A673 (cell line): ENCODE measurements at regions not wholly inside any gene's neighbourhood (a gene's known extent, or its start where the extent isn't known, plus 50 kb on each side); places are given as distances from the start of the nearest gene placed in this dataset.

Source experiments
- BruUV-seq: library from RNA; stranded (reverse); fragments of 400-500 nt; replicated peaks from 2 replicates; lab custom pipeline; 2021; lab: Mats Ljungman, UMichigan
- CTCF ChIA-PET: fragments of 300-600 bp; sonication (Branson Sonifier 250); formaldehyde crosslinking; loops from one replicate; lab custom pipeline; 2022; ENCODE audit warnings: antibody characterized with exemption; lab: Charles Lee
- POLR2A ChIA-PET: fragments of 300-600 bp; sonication (Branson Sonifier 250); formaldehyde crosslinking; loops from one replicate; lab custom pipeline; 2022; ENCODE audit warnings: antibody characterized with exemption; ENCODE audit not compliant: low non-redundant PET; lab: Charles Lee
- DNase-seq: peaks from one replicate; pipeline ENCODE4 v3.0.0-alpha.2; 2015; ENCODE audit warnings: low spot score
- H3K27ac ChIP-seq: fragments of 200-600 bp; sonication (generic); 2 replicates; pipeline ENCODE4 v1.5.1; 2016; ENCODE audit warnings: mixed run types, low read depth, mild to moderate bottlenecking, mixed read lengths, antibody characterized with exemption, low read length; ENCODE audit not compliant: poor library complexity, severe bottlenecking
- H3K27me3 ChIP-seq: fragments of 200-600 bp; sonication (generic); replicated peaks from 2 replicates; pipeline ENCODE4 v1.6.1; 2017; ENCODE audit warnings: mixed run types, low read depth, mild to moderate bottlenecking, mixed read lengths, antibody characterized with exemption, low read length; ENCODE audit not compliant: insufficient read depth, poor library complexity
- H3K36me3 ChIP-seq: fragments of 200-600 bp; sonication (generic); 2 replicates; pipeline ENCODE4 v1.6.1; 2016; ENCODE audit warnings: mixed run types, mild to moderate bottlenecking, mixed read lengths, antibody characterized with exemption, low read length; ENCODE audit not compliant: insufficient read depth, poor library complexity, severe bottlenecking
- H3K4me1 ChIP-seq: fragments of 200-600 bp; sonication (generic); 2 replicates; pipeline ENCODE4 v1.6.1; 2017; ENCODE audit warnings: mixed run types, mild to moderate bottlenecking, mixed read lengths, antibody characterized with exemption, low read length; ENCODE audit not compliant: insufficient read depth, poor library complexity, severe bottlenecking
- H3K4me3 ChIP-seq: fragments of 200-600 bp; sonication (generic); 2 replicates; pipeline ENCODE4 v1.5.1; 2016; ENCODE audit warnings: low read depth, mixed run types, mild to moderate bottlenecking, mixed read lengths, low read length; ENCODE audit not compliant: poor library complexity, severe bottlenecking
- H3K9me3 ChIP-seq: fragments of 200-600 bp; sonication (generic); 2 replicates; pipeline ENCODE4 v1.6.1; 2016; ENCODE audit warnings: mixed run types, low read depth, mild to moderate bottlenecking, mixed read lengths, antibody characterized with exemption, low read length; ENCODE audit not compliant: poor library complexity, severe bottlenecking
- EZH2 ChIP-seq: fragments of 200-600 bp; sonication (generic); IDR thresholded peaks from 2 replicates; pipeline ENCODE4 v1.6.1; 2017; ENCODE audit warnings: borderline replicate concordance, low read depth, mild to moderate bottlenecking, mixed read lengths, antibody characterized with exemption, low read length; ENCODE audit not compliant: poor library complexity, severe bottlenecking
- intact Hi-C: fragments of 100-400 bp; cut with micrococcal nuclease; formaldehyde crosslinking; loops from one replicate; pipeline ENCODE4 v1.10.0; 2022; ENCODE audit not compliant: unreplicated experiment
- TF ChIP-seq, protein P1 (sequence below): fragments of 300-800, 200-600 bp; sonication (generic); conservative IDR thresholded peaks from 2 replicates; pipeline ENCODE4 v1.5.1; 2017; ENCODE audit warnings: low read depth, mild to moderate bottlenecking, antibody characterized with exemption, low read length, moderate library complexity, mixed read lengths

DNA sequence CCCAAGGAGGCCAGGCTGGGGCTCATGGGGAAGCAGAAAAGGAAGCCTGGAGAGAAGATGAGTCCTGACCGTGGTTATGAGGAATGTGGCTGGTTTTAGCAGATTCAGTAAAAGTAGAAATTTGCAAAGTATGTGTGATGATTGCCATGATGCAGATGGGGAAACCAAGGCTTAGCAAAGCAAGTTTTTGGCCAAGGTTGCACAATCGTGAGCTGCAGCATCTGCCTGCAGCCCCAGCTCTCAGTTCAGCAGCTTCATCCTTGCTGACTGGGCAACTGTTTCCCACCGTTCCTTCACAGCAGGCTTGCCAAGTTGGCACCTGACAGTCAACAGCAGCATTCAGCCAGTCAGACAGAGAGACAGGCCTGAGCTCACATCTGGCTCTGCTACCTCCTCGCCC lies 656.7 kb downstream of the MED13L start:
- CTCF ChIA-PET = no interaction called here

GRCh38 chr12:115619889-115620288 lies 657.6 kb downstream of the MED13L start:
- intact Hi-C loops = no loop called here
- Histone ChIP-seq H3K36me3 (no peaks in the 10 kb centered on the region), H3K27ac (no peak overlapping the region), H3K4me3 (no peak overlapping the region), H3K9me3 (peaks cover 4% of the 10 kb centered on the region), H3K4me1 (no peaks in the 10 kb centered on the region), H3K27me3 (no peaks in the 10 kb centered on the region)
- no peak for TF ChIP-seq EZH2
- BruUV-seq = no TSS peak
- no peak for DNase-seq
- CTCF ChIA-PET = no interaction called here
- POLR2A ChIA-PET = no interaction called here

More for the DNA sequence above, 656.7 kb downstream of the MED13L start:
- H3K27me3 ChIP-seq = no peaks in the 10 kb centered on the region
- TF ChIP-seq, protein P1, sequence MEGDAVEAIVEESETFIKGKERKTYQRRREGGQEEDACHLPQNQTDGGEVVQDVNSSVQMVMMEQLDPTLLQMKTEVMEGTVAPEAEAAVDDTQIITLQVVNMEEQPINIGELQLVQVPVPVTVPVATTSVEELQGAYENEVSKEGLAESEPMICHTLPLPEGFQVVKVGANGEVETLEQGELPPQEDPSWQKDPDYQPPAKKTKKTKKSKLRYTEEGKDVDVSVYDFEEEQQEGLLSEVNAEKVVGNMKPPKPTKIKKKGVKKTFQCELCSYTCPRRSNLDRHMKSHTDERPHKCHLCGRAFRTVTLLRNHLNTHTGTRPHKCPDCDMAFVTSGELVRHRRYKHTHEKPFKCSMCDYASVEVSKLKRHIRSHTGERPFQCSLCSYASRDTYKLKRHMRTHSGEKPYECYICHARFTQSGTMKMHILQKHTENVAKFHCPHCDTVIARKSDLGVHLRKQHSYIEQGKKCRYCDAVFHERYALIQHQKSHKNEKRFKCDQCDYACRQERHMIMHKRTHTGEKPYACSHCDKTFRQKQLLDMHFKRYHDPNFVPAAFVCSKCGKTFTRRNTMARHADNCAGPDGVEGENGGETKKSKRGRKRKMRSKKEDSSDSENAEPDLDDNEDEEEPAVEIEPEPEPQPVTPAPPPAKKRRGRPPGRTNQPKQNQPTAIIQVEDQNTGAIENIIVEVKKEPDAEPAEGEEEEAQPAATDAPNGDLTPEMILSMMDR = no peak
- TF ChIP-seq EZH2 = no peak
- intact Hi-C loops = no loop called here
- peaks cover 4% of the 10 kb centered on the region for H3K9me3 ChIP-seq
- BruUV-seq = no TSS peak
- no peak for DNase-seq
- H3K27ac ChIP-seq = no peak overlapping the region
- no peaks in the 10 kb centered on the region for H3K36me3 ChIP-seq
- POLR2A ChIA-PET = no interaction called here
- no peak overlapping the region for H3K4me3 ChIP-seq
- no peaks in the 10 kb centered on the region for H3K4me1 ChIP-seq

DNA sequence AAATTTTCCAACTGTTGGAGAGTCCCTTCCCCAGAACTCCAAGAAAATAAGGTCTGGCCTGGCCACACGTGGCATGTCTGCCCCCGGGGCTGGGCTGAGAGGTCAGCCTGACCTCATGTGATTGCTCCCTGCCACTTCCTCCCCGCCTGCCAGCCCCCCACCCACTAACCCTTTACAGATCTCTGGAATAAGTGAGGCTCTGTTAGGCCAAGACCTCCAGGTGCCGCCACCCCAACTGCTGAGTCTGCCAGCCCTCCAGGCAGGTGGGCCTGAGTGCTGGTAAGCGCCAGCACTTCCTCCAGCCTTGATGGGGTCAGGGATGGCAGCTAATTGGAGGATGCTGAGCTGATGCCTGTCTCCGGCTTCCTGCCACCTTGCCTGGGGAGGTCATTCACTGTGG lies 658.4 kb downstream of the MED13L start:
- TF ChIP-seq, protein P1 = no peak
- no peak for TF ChIP-seq EZH2

DNA sequence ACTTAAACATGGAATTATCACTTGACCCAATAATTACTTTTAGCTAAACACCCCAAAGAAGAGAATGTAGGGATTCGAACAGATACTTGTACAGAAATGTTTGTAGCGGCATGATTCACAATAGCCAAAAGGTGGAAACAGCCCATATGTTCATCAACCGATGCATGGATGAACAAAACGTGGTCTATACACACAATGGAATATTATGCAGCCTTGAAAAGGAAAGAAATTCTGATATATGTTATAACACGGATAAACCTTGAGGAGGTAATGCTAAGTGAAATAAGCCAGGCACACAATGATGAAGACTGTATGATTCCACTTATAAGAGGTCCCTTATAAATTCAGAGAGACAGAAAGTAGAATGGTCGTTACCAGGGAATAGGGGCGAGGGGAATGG lies 659.4 kb downstream of the MED13L start:
- BruUV-seq = no TSS peak
- H3K4me3 ChIP-seq = no peak overlapping the region
- H3K27ac ChIP-seq = no peak overlapping the region
- no peak for DNase-seq
- ChIA-PET CTCF (no interaction called here), POLR2A (no interaction called here)
- no peaks in the 10 kb centered on the region for H3K36me3 ChIP-seq
- TF ChIP-seq, protein P1 = no peak
- no peak for TF ChIP-seq EZH2
- H3K9me3 ChIP-seq = peaks cover 4% of the 10 kb centered on the region
- no peaks in the 10 kb centered on the region for H3K27me3 ChIP-seq
- intact Hi-C loops = no loop called here
- no peaks in the 10 kb centered on the region for H3K4me1 ChIP-seq

More for the DNA sequence above, 658.4 kb downstream of the MED13L start:
- DNase-seq = no peak
- H3K4me1 ChIP-seq = no peaks in the 10 kb centered on the region
- no peak overlapping the region for H3K4me3 ChIP-seq
- H3K36me3 ChIP-seq = no peaks in the 10 kb centered on the region
- BruUV-seq = no TSS peak
- CTCF ChIA-PET = no interaction called here
- intact Hi-C loops = no loop called here
- H3K27me3 ChIP-seq = no peaks in the 10 kb centered on the region
- H3K27ac ChIP-seq = no peak overlapping the region
- peaks cover 4% of the 10 kb centered on the region for H3K9me3 ChIP-seq
- POLR2A ChIA-PET = no interaction called here
